H9 (cell line): ENCODE measurements at regions not wholly inside any gene's neighbourhood (a gene's known extent, or its start where the extent isn't known, plus 50 kb on each side); places are given as distances from the start of the nearest gene placed in this dataset.

ENCODE experiments used
- DNase-seq: peaks from one replicate; pipeline ENCODE4 v3.0.0-alpha.2; 2017
- H2AFZ ChIP-seq: one replicate; pipeline ENCODE4 v1.6.1; 2013; ENCODE audit warnings: mild to moderate bottlenecking, low read length, control low read depth, moderate library complexity
- H2AK5ac ChIP-seq: 2 replicates; pipeline ENCODE4 v1.6.1; 2013; ENCODE audit warnings: low read length, control low read depth, mixed read lengths; ENCODE audit not compliant: insufficient read length
- H2BK120ac ChIP-seq: one replicate; pipeline ENCODE4 v1.6.1; 2013; ENCODE audit warnings: low read depth, mild to moderate bottlenecking, low read length, control low read depth, inconsistent platforms; ENCODE audit not compliant: poor library complexity, severe bottlenecking
- H2BK12ac ChIP-seq: 2 replicates; pipeline ENCODE4 v1.6.1; 2013; ENCODE audit warnings: low read length, control low read depth, mixed read lengths, low read depth; ENCODE audit not compliant: insufficient read length
- H2BK15ac ChIP-seq: 2 replicates; pipeline ENCODE4 v1.6.1; 2013; ENCODE audit warnings: low read depth, low read length, control low read depth
- H2BK20ac ChIP-seq: one replicate; pipeline ENCODE4 v1.6.1; 2013; ENCODE audit warnings: low read depth, mild to moderate bottlenecking, low read length, control low read depth, inconsistent platforms; ENCODE audit not compliant: poor library complexity, severe bottlenecking
- H2BK5ac ChIP-seq: 2 replicates; pipeline ENCODE4 v1.6.1; 2013; ENCODE audit warnings: low read length, control low read depth, mixed read lengths; ENCODE audit not compliant: insufficient read length
- H3K14ac ChIP-seq: 2 replicates; pipeline ENCODE4 v1.6.1; 2013; ENCODE audit warnings: low read length, control low read depth; ENCODE audit not compliant: insufficient read depth
- H3K18ac ChIP-seq: 2 replicates; pipeline ENCODE4 v1.6.1; 2013; ENCODE audit warnings: low read depth, mild to moderate bottlenecking, mixed read lengths, low read length, control low read depth; ENCODE audit not compliant: insufficient read length
- H3K23ac ChIP-seq: 2 replicates; pipeline ENCODE4 v1.6.1; 2013; ENCODE audit warnings: low read length, control low read depth, mixed read lengths, low read depth; ENCODE audit not compliant: insufficient read length
- H3K23me2 ChIP-seq: 2 replicates; pipeline ENCODE4 v1.6.1; 2013; ENCODE audit warnings: low read depth, mild to moderate bottlenecking, mixed read lengths, low read length, control low read depth; ENCODE audit not compliant: insufficient read length, poor library complexity, severe bottlenecking
- H3K27ac ChIP-seq: 2 replicates; pipeline ENCODE4 v1.5.1; 2013; ENCODE audit warnings: low read length, control low read depth, mixed read lengths, low read depth; ENCODE audit not compliant: insufficient read length
- H3K27me3 ChIP-seq: 2 replicates; pipeline ENCODE4 v1.6.1; 2013; ENCODE audit warnings: low read length, control low read depth, inconsistent platforms; ENCODE audit not compliant: insufficient read depth
- H3K4ac ChIP-seq: 2 replicates; pipeline ENCODE4 v1.6.1; 2013; ENCODE audit warnings: low read depth, mild to moderate bottlenecking, control low read depth, inconsistent platforms, low read length, moderate library complexity
- H3K4me1 ChIP-seq: 2 replicates; pipeline ENCODE4 v1.6.1; 2013; ENCODE audit warnings: low read length, control low read depth, inconsistent platforms; ENCODE audit not compliant: insufficient read depth
- H3K4me2 ChIP-seq: 2 replicates; pipeline ENCODE4 v1.6.1; 2013; ENCODE audit warnings: low read length, control low read depth, mixed read lengths; ENCODE audit not compliant: insufficient read length, insufficient read depth
- H3K56ac ChIP-seq: 2 replicates; pipeline ENCODE4 v1.6.1; 2013; ENCODE audit warnings: low read depth, mild to moderate bottlenecking, mixed read lengths, low read length, control low read depth; ENCODE audit not compliant: insufficient read length
- H3K79me1 ChIP-seq: 2 replicates; pipeline ENCODE4 v1.6.1; 2013; ENCODE audit warnings: low read depth, mild to moderate bottlenecking, moderate library complexity, low read length, control low read depth, inconsistent platforms; ENCODE audit not compliant: insufficient read depth, poor library complexity, severe bottlenecking
- H3K79me2 ChIP-seq: 2 replicates; pipeline ENCODE4 v1.6.1; 2013; ENCODE audit warnings: low read length, control low read depth, inconsistent platforms; ENCODE audit not compliant: insufficient read depth
- H3K9ac ChIP-seq: 2 replicates; pipeline ENCODE4 v1.6.1; 2013; ENCODE audit warnings: low read length, control low read depth, mixed read lengths; ENCODE audit not compliant: insufficient read length; ENCODE audit errors: extremely low read depth
- H3K9me3 ChIP-seq: one replicate; pipeline ENCODE4 v1.6.1; 2013; ENCODE audit warnings: low read depth, low read length, inconsistent platforms; ENCODE audit not compliant: control insufficient read depth
- H3T11ph ChIP-seq: one replicate; pipeline ENCODE4 v1.6.1; 2013; ENCODE audit warnings: mild to moderate bottlenecking, low read length, control low read depth, inconsistent platforms
- H4K20me1 ChIP-seq: one replicate; pipeline ENCODE4 v1.6.1; 2013; ENCODE audit not compliant: control insufficient read depth, insufficient read length, insufficient read depth
- H4K5ac ChIP-seq: 2 replicates; pipeline ENCODE4 v1.6.1; 2013; ENCODE audit warnings: low read depth, mild to moderate bottlenecking, mixed read lengths, low read length, control low read depth; ENCODE audit not compliant: insufficient read length
- H4K8ac ChIP-seq: replicated peaks from 2 replicates; pipeline ENCODE4 v1.6.1; 2013; ENCODE audit warnings: low read length, control low read depth, mixed read lengths, low read depth; ENCODE audit not compliant: insufficient read length
- H4K91ac ChIP-seq: 2 replicates; pipeline ENCODE4 v1.6.1; 2013; ENCODE audit warnings: low read depth, mild to moderate bottlenecking, moderate library complexity, mixed read lengths, low read length, control low read depth; ENCODE audit not compliant: insufficient read length
- H3K27ac Mint-ChIP-seq, 3 experiments: 2 replicates in 2 of 3; 3 replicates in 1 of 3; pipeline ENCODE4 v1.8.0; 2020 to 2021; ENCODE audit warnings: mixed read lengths in 3 of 3, mild to moderate bottlenecking in 1 of 3, moderate library complexity in 1 of 3
- H3K27me3 Mint-ChIP-seq: 2 replicates; pipeline ENCODE4 v1.8.0; 2021; ENCODE audit warnings: low read depth, mild to moderate bottlenecking, moderate library complexity, mixed read lengths
- H3K36me3 Mint-ChIP-seq, 3 experiments: 2 replicates in 2 of 3; 3 replicates in 1 of 3; pipeline ENCODE4 v1.8.0; 2020 to 2021; ENCODE audit warnings: low read depth in 3 of 3, mixed read lengths in 3 of 3; ENCODE audit not compliant: insufficient read depth in 1 of 3
- H3K4me1 Mint-ChIP-seq, 2 experiments: 2 replicates each; pipeline ENCODE4 v1.8.0; 2020; ENCODE audit warnings: mixed read lengths in 2 of 2
- H3K4me3 Mint-ChIP-seq, 2 experiments: 2 replicates in 1 of 2; 3 replicates in 1 of 2; pipeline ENCODE4 v1.8.0; 2020 to 2021; ENCODE audit warnings: mild to moderate bottlenecking in 2 of 2, mixed read lengths in 2 of 2, moderate library complexity in 1 of 2
- H3K9me3 Mint-ChIP-seq, 2 experiments: 2 replicates in 1 of 2; 3 replicates in 1 of 2; pipeline ENCODE4 v1.8.0; 2020; ENCODE audit warnings: mild to moderate bottlenecking in 2 of 2, mixed read lengths in 2 of 2, moderate library complexity in 1 of 2
- CTCF ChIP-seq: fragments of 200-600 bp; sonication (generic); conservative IDR thresholded peaks from 3 replicates; pipeline ENCODE4 v1.8.0; 2021; ENCODE audit warnings: antibody characterized with exemption, mild to moderate bottlenecking
- WGBS: extraction: QIAGEN DNeasy Blood & Tissue Kit; methylation state at CpG from one replicate; pipeline ENCODE4 v1.1.7; 2013; ENCODE audit warnings: missing lambda C conversion rate, low lambda C conversion rate, mixed read lengths; ENCODE audit not compliant: insufficient read length; ENCODE audit errors: extremely low coverage; 5-methylcytosine and 5-hydroxymethylcytosine counted together

DNA sequence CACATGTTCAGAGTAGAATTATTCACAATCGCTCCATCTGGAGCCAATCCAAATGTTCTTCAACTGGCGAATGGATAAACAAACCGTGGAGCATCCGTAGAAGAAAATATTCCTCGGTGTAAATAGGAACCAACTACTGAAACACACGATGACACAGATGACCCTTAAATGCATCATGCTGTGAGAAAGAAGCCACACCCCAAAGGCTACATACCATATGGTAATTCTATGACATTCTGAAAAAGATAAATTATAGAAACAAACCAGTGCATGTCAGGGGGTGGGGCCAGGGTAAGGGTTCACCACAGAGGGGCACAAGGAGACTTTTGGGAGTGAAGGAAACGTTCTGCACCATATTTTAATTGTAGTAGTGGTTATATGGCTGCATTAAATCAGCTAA is 312.2 kb upstream of the SMIM21 start:
- Histone ChIP-seq H3K9me3 (no peaks in the 10 kb centered on the region), H3K14ac (no peak overlapping the region), H3K4me1 (no peaks in the 10 kb centered on the region), H2BK20ac (no peak overlapping the region), H3K27me3 (no peaks in the 10 kb centered on the region), H4K20me1 (no peaks in the 10 kb centered on the region), H3K23ac (no peak overlapping the region), H3K18ac (no peak overlapping the region), H2BK5ac (no peak overlapping the region), H2BK12ac (no peak overlapping the region), H2BK120ac (no peak overlapping the region), H3K23me2 (no peaks in the 10 kb centered on the region), H3K4ac (no peak overlapping the region), H3T11ph (no peak overlapping the region), H2BK15ac (no peak overlapping the region), H3K27ac (no peak overlapping the region), H4K8ac (no peak overlapping the region), H4K91ac (no peak overlapping the region), H4K5ac (no peak overlapping the region), H3K4me2 (no peak overlapping the region), H3K9ac (no peak overlapping the region), H2AK5ac (no peak overlapping the region), H3K79me2 (no peaks in the 10 kb centered on the region), H3K79me1 (no peaks in the 10 kb centered on the region), H3K56ac (no peak overlapping the region), H2AFZ (no peak overlapping the region)
- H3K27ac Mint-ChIP-seq = no peak overlapping the region
- TF ChIP-seq CTCF = no peak
- peaks cover 3 to 18% (median 9%) of the 10 kb centered on the region in 3 experiments; a peak in 5 of 7 replicates for H3K36me3 Mint-ChIP-seq
- DNase-seq = no peak
- H3K27me3 Mint-ChIP-seq = no peaks in the 10 kb centered on the region
- no CpG with 5 or more reads among the region's 7 CpGs for WGBS
- peaks cover 22 to 25% of the 10 kb centered on the region in 2 experiments for H3K9me3 Mint-ChIP-seq
- no peaks in the 10 kb centered on the region for H3K4me1 Mint-ChIP-seq
- no peak overlapping the region for H3K4me3 Mint-ChIP-seq
